ENCODE measurements at regions not wholly inside any gene's neighbourhood (a gene's known extent, or its start where the extent isn't known, plus 50 kb on each side); places are given as distances from the start of the nearest gene placed in this dataset.

- H3K79me1 ChIP-seq (ENCODE audit: insufficient read depth, low read depth, low read length, poor library complexity, severe bottlenecking) = no peaks in the 10 kb centered on the region
- no peak overlapping the region for H4K5ac ChIP-seq (ENCODE audit: insufficient read length, low read depth, low read length)
- H3K9me3 Mint-ChIP-seq = no peaks in the 10 kb centered on the region
- no peak overlapping the region for H4K8ac ChIP-seq (replicated peaks; ENCODE audit: insufficient read length, low read depth, low read length)
- no peak overlapping the region for H3K4ac ChIP-seq (ENCODE audit: low read depth, low read length)
- no peak overlapping the region for H3K4me2 ChIP-seq (ENCODE audit: insufficient read depth, insufficient read length, low read length)
- H3K23ac ChIP-seq (ENCODE audit: insufficient read length, low read depth, low read length) = no peak overlapping the region
- H4K91ac ChIP-seq (ENCODE audit: insufficient read length, low read depth, low read length) = no peak overlapping the region
- H3K27me3 ChIP-seq (ENCODE audit: insufficient read depth, low read length) = no peaks in the 10 kb centered on the region; the same call in 1 of the 2 replicates
- no CpG with 5 or more reads among the region's 5 CpGs for WGBS (ENCODE audit: extremely low coverage, insufficient read length, low lambda C conversion rate)
- H3T11ph ChIP-seq (ENCODE audit: low read length) = no peak overlapping the region
- no peak overlapping the region for H2AFZ ChIP-seq (ENCODE audit: low read length)
- no peaks in the 10 kb centered on the region for H3K79me2 ChIP-seq (ENCODE audit: insufficient read depth, low read length)
- H2BK120ac ChIP-seq (ENCODE audit: low read depth, low read length, poor library complexity, severe bottlenecking) = no peak overlapping the region
- no peak overlapping the region for H3K9ac ChIP-seq (ENCODE audit: extremely low read depth, insufficient read length, low read length)
- H2BK5ac ChIP-seq (ENCODE audit: insufficient read length, low read length) = no peak overlapping the region
- H3K9me3 ChIP-seq (ENCODE audit: control insufficient read depth, low read depth, low read length) = no peaks in the 10 kb centered on the region
- no peak overlapping the region for H3K27ac ChIP-seq (ENCODE audit: insufficient read length, low read depth, low read length)
- H3K27ac Mint-ChIP-seq = no peak overlapping the region
- no peaks in the 10 kb centered on the region for H3K4me1 Mint-ChIP-seq
- H3K4me3 Mint-ChIP-seq = no peak overlapping the region
- H3K27me3 Mint-ChIP-seq (ENCODE audit: low read depth) = no peaks in the 10 kb centered on the region
- H2BK20ac ChIP-seq (ENCODE audit: low read depth, low read length, poor library complexity, severe bottlenecking) = no peak overlapping the region
- H3K14ac ChIP-seq (ENCODE audit: insufficient read depth, low read length) = no peak overlapping the region
- no peaks in the 10 kb centered on the region for H3K23me2 ChIP-seq (ENCODE audit: insufficient read length, low read depth, low read length, poor library complexity, severe bottlenecking)
- H4K20me1 ChIP-seq (ENCODE audit: control insufficient read depth, insufficient read depth, insufficient read length) = no peaks in the 10 kb centered on the region
- no peak for DNase-seq
- no peak overlapping the region for H2BK15ac ChIP-seq (ENCODE audit: low read depth, low read length)
- H3K36me3 Mint-ChIP-seq (ENCODE audit: insufficient read depth in 1 of 3, low read depth in 3 of 3) = no peaks in the 10 kb centered on the region
- H3K56ac ChIP-seq (ENCODE audit: insufficient read length, low read depth, low read length) = no peak overlapping the region
- H3K18ac ChIP-seq (ENCODE audit: insufficient read length, low read depth, low read length) = no peak overlapping the region
- H2BK12ac ChIP-seq (ENCODE audit: insufficient read length, low read depth, low read length) = no peak overlapping the region
- TF ChIP-seq CTCF (conservative IDR thresholded peaks at IDR 0.05) = no peak
- H2AK5ac ChIP-seq (ENCODE audit: insufficient read length, low read length) = no peak overlapping the region
- H3K4me1 ChIP-seq (ENCODE audit: insufficient read depth, low read length) = no peaks in the 10 kb centered on the region; the same call in 1 of the 2 replicates
These were observed 419.7 kb upstream of the ZEB2 start for GRCh38 chr2:144939590-144939989.
